ENCODE measurements at regions not wholly inside any gene's neighbourhood (a gene's known extent, or its start where the extent isn't known, plus 50 kb on each side); places are given as distances from the start of the nearest gene placed in this dataset.

- Histone ChIP-seq H3K27ac (ENCODE audit: low read depth, low read length, poor library complexity, severe bottlenecking) (no peak overlapping the region), H3K27me3 (replicated peaks; ENCODE audit: insufficient read depth, low read depth, low read length, poor library complexity) (peaks cover 13% of the 10 kb centered on the region), H3K36me3 (ENCODE audit: insufficient read depth, low read length, poor library complexity, severe bottlenecking) (no peaks in the 10 kb centered on the region), H3K9me3 (ENCODE audit: low read depth, low read length, poor library complexity, severe bottlenecking) (no peaks in the 10 kb centered on the region), H3K4me1 (ENCODE audit: insufficient read depth, low read length, poor library complexity, severe bottlenecking) (no peaks in the 10 kb centered on the region), H3K4me3 (ENCODE audit: low read depth, low read length, poor library complexity, severe bottlenecking) (no peak overlapping the region)
- ChIA-PET CTCF (no interaction called here), POLR2A (ENCODE audit: low non-redundant PET) (no interaction called here)
- BruUV-seq (replicated peaks), result no TSS peak
- intact Hi-C loops (cut with micrococcal nuclease; ENCODE audit: unreplicated experiment), result no loop called here
- no peak for DNase-seq (ENCODE audit: low spot score)
- no peak for TF ChIP-seq CTCF (conservative IDR thresholded peaks at IDR 0.05; ENCODE audit: low read depth, low read length)
- no peak for TF ChIP-seq EZH2 (IDR thresholded peaks at IDR 0.05; ENCODE audit: borderline replicate concordance, low read depth, low read length, poor library complexity, severe bottlenecking)
Measured at GRCh38 chr2:19425419-19425818, 67.0 kb upstream of the OSR1 start.

DNA sequence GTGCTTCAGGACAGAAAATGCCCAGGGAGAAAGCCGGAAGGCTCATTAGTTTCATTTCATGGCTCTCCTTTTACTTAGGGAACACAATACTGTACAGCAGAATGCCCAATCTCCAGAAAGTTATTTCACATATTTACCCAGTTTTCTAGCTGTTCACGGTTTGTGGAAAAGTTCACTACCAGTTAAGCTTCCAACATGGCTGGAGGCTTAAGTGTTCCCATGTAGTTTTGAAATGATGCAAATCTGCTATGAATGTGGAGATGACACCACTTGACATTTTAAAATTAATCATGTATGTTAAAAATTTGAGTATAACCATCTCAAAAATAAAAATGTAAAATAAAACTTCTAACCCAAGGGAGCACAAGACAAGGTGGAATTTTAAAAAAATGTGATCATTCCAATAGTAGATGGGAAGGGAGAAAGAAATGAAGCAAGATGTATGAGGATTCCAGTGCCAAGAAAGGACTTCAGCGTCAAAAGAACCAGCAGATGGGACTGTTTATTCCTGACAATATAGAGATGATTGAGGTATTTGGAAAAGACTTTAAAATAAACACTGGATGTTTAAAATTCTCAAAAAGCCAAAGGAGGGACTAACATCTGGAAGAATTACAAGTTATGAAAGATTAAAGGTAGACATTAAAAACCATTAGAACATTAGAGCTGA is 60.9 kb upstream of the OSR1 start:
- TF ChIP-seq EZH2 (IDR thresholded peaks at IDR 0.05; ENCODE audit: borderline replicate concordance, low read depth, low read length, poor library complexity, severe bottlenecking) (no peak), CTCF (conservative IDR thresholded peaks at IDR 0.05; ENCODE audit: low read depth, low read length) (no peak)
- intact Hi-C loops (cut with micrococcal nuclease; ENCODE audit: unreplicated experiment), result no loop called here
- no peak for DNase-seq (ENCODE audit: low spot score)
- peaks cover 21% of the 10 kb centered on the region for H3K27me3 ChIP-seq (replicated peaks; ENCODE audit: insufficient read depth, low read depth, low read length, poor library complexity)
- H3K36me3 ChIP-seq (ENCODE audit: insufficient read depth, low read length, poor library complexity, severe bottlenecking), result no peaks in the 10 kb centered on the region
- no peak overlapping the region for H3K4me3 ChIP-seq (ENCODE audit: low read depth, low read length, poor library complexity, severe bottlenecking)
- CTCF ChIA-PET, result no interaction called here
- no peaks in the 10 kb centered on the region for H3K9me3 ChIP-seq (ENCODE audit: low read depth, low read length, poor library complexity, severe bottlenecking)
- H3K27ac ChIP-seq (ENCODE audit: low read depth, low read length, poor library complexity, severe bottlenecking), result no peak overlapping the region
- POLR2A ChIA-PET (ENCODE audit: low non-redundant PET), result no interaction called here
- H3K4me1 ChIP-seq (ENCODE audit: insufficient read depth, low read length, poor library complexity, severe bottlenecking), result no peaks in the 10 kb centered on the region
- no TSS peak for BruUV-seq (replicated peaks)

DNA sequence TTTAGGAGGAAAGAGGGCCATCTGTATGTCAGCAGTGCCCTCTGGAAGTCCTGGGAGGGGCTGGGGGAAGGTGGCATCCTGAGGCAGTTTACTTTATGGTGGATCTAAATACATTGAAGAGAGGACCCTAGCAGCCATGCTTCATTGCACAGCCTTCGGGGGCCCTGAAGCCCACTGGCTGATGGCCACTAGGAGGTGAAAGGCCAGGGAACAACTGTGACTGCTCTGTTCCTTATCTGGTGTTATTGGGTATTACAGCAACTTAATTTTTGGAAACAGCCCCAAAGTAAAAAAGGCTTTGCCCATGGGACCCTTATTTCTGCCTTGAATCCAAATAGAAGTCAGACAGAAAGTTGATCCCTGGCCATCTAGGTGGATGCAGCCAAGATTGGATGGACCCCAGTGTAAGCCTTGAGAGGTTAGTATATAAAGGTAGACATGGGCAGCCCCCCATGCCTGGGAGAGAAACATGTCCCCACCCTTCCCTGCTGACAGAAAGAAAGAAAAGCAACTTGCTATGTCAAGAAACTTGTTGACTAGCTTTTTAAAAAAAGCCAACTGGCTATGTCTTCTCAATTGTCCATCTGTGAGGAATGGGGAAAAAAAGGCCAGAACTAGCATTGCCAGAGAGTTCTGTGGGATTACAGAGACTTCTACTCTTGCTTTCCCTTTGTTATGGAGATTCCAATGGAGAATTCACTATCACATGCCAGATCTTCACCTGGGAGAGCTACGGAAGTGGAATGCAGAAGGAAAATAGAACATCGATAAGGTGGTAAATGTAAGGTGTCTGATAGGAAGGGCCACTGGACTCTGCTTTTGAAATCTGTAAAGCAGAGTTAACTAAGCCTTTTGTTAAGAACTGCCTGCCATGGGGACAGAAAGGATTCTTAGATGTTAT is 58.6 kb upstream of the OSR1 start:
- Histone ChIP-seq H3K4me3 (ENCODE audit: low read depth, low read length, poor library complexity, severe bottlenecking) (no peak overlapping the region), H3K9me3 (ENCODE audit: low read depth, low read length, poor library complexity, severe bottlenecking) (no peaks in the 10 kb centered on the region), H3K4me1 (ENCODE audit: insufficient read depth, low read length, poor library complexity, severe bottlenecking) (no peaks in the 10 kb centered on the region), H3K36me3 (ENCODE audit: insufficient read depth, low read length, poor library complexity, severe bottlenecking) (no peaks in the 10 kb centered on the region), H3K27me3 (replicated peaks; ENCODE audit: insufficient read depth, low read depth, low read length, poor library complexity) (peaks cover 21% of the 10 kb centered on the region), H3K27ac (ENCODE audit: low read depth, low read length, poor library complexity, severe bottlenecking) (no peak overlapping the region)
- DNase-seq (ENCODE audit: low spot score), result no peak
- no peak for TF ChIP-seq CTCF (conservative IDR thresholded peaks at IDR 0.05; ENCODE audit: low read depth, low read length)
- TF ChIP-seq EZH2 (IDR thresholded peaks at IDR 0.05; ENCODE audit: borderline replicate concordance, low read depth, low read length, poor library complexity, severe bottlenecking), result no peak
- ChIA-PET POLR2A (ENCODE audit: low non-redundant PET) (no interaction called here), CTCF (no interaction called here)
- intact Hi-C loops (cut with micrococcal nuclease; ENCODE audit: unreplicated experiment), result no loop called here
- no TSS peak for BruUV-seq (replicated peaks)
